ENCODE measurements at regions not wholly inside any gene's neighbourhood (a gene's known extent, or its start where the extent isn't known, plus 50 kb on each side); places are given as distances from the start of the nearest gene placed in this dataset.
"Not testable (repeated sequence)": the region's sequence is repeated elsewhere in the genome, so short reads cannot be mapped to it uniquely, and the experiment has no call there.

GRCh38 chr15:84157857-84158256 lies 77.7 kb upstream of the GOLGA6L4 start:
- POLR2A ChIA-PET; CTCF ChIA-PET; H3K4me3 Mint-ChIP-seq (ENCODE audit: unreplicated experiment): not testable (repeated sequence)

GRCh38 chr15:84159346-84160269 lies 76.0 kb upstream of the GOLGA6L4 start:
- H3K4me1 Mint-ChIP-seq (ENCODE audit: insufficient read depth, unreplicated experiment); H3K27ac Mint-ChIP-seq (ENCODE audit: low read depth, unreplicated experiment); POLR2A ChIA-PET; H3K27me3 Mint-ChIP-seq (ENCODE audit: insufficient read depth, unreplicated experiment); CTCF ChIA-PET; DNase-seq (ENCODE audit: unreplicated experiment); BruUV-seq (replicated peaks); H3K36me3 Mint-ChIP-seq (ENCODE audit: insufficient read depth, unreplicated experiment); intact Hi-C loops (cut with micrococcal nuclease); H3K4me3 Mint-ChIP-seq (ENCODE audit: unreplicated experiment); H3K9me3 Mint-ChIP-seq (ENCODE audit: unreplicated experiment): not testable (repeated sequence)

More at GRCh38 chr15:84157857-84158256, 77.7 kb upstream of the GOLGA6L4 start:
- H3K36me3 Mint-ChIP-seq (ENCODE audit: insufficient read depth, unreplicated experiment); H3K9me3 Mint-ChIP-seq (ENCODE audit: unreplicated experiment); intact Hi-C loops (cut with micrococcal nuclease); H3K4me1 Mint-ChIP-seq (ENCODE audit: insufficient read depth, unreplicated experiment); DNase-seq (ENCODE audit: unreplicated experiment); H3K27ac Mint-ChIP-seq (ENCODE audit: low read depth, unreplicated experiment); H3K27me3 Mint-ChIP-seq (ENCODE audit: insufficient read depth, unreplicated experiment); BruUV-seq (replicated peaks): not testable (repeated sequence)

GRCh38 chr15:84164423-84165292 lies 70.9 kb upstream of the GOLGA6L4 start:
- CTCF ChIA-PET; H3K27me3 Mint-ChIP-seq (ENCODE audit: insufficient read depth, unreplicated experiment); H3K36me3 Mint-ChIP-seq (ENCODE audit: insufficient read depth, unreplicated experiment); POLR2A ChIA-PET; DNase-seq (ENCODE audit: unreplicated experiment); intact Hi-C loops (cut with micrococcal nuclease); H3K4me3 Mint-ChIP-seq (ENCODE audit: unreplicated experiment); H3K4me1 Mint-ChIP-seq (ENCODE audit: insufficient read depth, unreplicated experiment); BruUV-seq (replicated peaks); H3K9me3 Mint-ChIP-seq (ENCODE audit: unreplicated experiment); H3K27ac Mint-ChIP-seq (ENCODE audit: low read depth, unreplicated experiment): not testable (repeated sequence)

GRCh38 chr15:84170029-84170428 lies 65.5 kb upstream of the GOLGA6L4 start:
- H3K27ac Mint-ChIP-seq (ENCODE audit: low read depth, unreplicated experiment); H3K36me3 Mint-ChIP-seq (ENCODE audit: insufficient read depth, unreplicated experiment); H3K4me1 Mint-ChIP-seq (ENCODE audit: insufficient read depth, unreplicated experiment); intact Hi-C loops (cut with micrococcal nuclease); DNase-seq (ENCODE audit: unreplicated experiment); POLR2A ChIA-PET; H3K27me3 Mint-ChIP-seq (ENCODE audit: insufficient read depth, unreplicated experiment); BruUV-seq (replicated peaks); H3K4me3 Mint-ChIP-seq (ENCODE audit: unreplicated experiment); H3K9me3 Mint-ChIP-seq (ENCODE audit: unreplicated experiment); CTCF ChIA-PET: not testable (repeated sequence)

- H3K27me3 Mint-ChIP-seq (ENCODE audit: insufficient read depth, unreplicated experiment); CTCF ChIA-PET; H3K9me3 Mint-ChIP-seq (ENCODE audit: unreplicated experiment); intact Hi-C loops (cut with micrococcal nuclease); POLR2A ChIA-PET; H3K4me1 Mint-ChIP-seq (ENCODE audit: insufficient read depth, unreplicated experiment); H3K27ac Mint-ChIP-seq (ENCODE audit: low read depth, unreplicated experiment); H3K36me3 Mint-ChIP-seq (ENCODE audit: insufficient read depth, unreplicated experiment); DNase-seq (ENCODE audit: unreplicated experiment): not testable (repeated sequence)
- BruUV-seq (replicated peaks) = TSS peak; percentile 29
- H3K4me3 Mint-ChIP-seq (ENCODE audit: unreplicated experiment) = peak overlapping the region; percentile 48
These were observed 62.4 kb upstream of the GOLGA6L4 start for GRCh38 chr15:84173231-84173610.
